ENCODE measurements at regions not wholly inside any gene's neighbourhood (a gene's known extent, or its start where the extent isn't known, plus 50 kb on each side); places are given as distances from the start of the nearest gene placed in this dataset.

GRCh38 chr2:2580341-2580740 lies 249.3 kb upstream of the MYT1L start:
- peak overlapping the region; percentile 30 for H3K27ac Mint-ChIP-seq
- no peaks in the 10 kb centered on the region for H3K36me3 Mint-ChIP-seq
- TF ChIP-seq EZH2 (IDR thresholded peaks at IDR 0.05): no peak
- TF ChIP-seq, protein P1, sequence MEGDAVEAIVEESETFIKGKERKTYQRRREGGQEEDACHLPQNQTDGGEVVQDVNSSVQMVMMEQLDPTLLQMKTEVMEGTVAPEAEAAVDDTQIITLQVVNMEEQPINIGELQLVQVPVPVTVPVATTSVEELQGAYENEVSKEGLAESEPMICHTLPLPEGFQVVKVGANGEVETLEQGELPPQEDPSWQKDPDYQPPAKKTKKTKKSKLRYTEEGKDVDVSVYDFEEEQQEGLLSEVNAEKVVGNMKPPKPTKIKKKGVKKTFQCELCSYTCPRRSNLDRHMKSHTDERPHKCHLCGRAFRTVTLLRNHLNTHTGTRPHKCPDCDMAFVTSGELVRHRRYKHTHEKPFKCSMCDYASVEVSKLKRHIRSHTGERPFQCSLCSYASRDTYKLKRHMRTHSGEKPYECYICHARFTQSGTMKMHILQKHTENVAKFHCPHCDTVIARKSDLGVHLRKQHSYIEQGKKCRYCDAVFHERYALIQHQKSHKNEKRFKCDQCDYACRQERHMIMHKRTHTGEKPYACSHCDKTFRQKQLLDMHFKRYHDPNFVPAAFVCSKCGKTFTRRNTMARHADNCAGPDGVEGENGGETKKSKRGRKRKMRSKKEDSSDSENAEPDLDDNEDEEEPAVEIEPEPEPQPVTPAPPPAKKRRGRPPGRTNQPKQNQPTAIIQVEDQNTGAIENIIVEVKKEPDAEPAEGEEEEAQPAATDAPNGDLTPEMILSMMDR (IDR thresholded peaks at IDR 0.05): no peak
- TF ChIP-seq EZH2phosphoT487 (IDR thresholded peaks at IDR 0.05): no peak
- Histone ChIP-seq H3K9ac (no peak overlapping the region), H3K27ac (no peak overlapping the region), H3K4me2 (no peak overlapping the region), H3K36me3 (no peaks in the 10 kb centered on the region), H3F3A (ENCODE audit: low read depth) (no peaks in the 10 kb centered on the region), H3K27me3 (no peaks in the 10 kb centered on the region), H4K20me1 (ENCODE audit: low read depth) (no peaks in the 10 kb centered on the region), H3K4me3 (no peak overlapping the region), H3K9me3 (ENCODE audit: low read depth) (no peaks in the 10 kb centered on the region), H3K79me2 (ENCODE audit: low read depth) (no peaks in the 10 kb centered on the region), H2AFZ (replicated peaks) (no peak overlapping the region), H3K4me1 (no peaks in the 10 kb centered on the region)
- H3K4me1 Mint-ChIP-seq: peaks cover 5% of the 10 kb centered on the region
- no peak for DNase-seq (ENCODE audit: low spot score)
- H3K4me3 Mint-ChIP-seq: peak overlapping the region; percentile 31
- no peaks in the 10 kb centered on the region for H3K9me3 Mint-ChIP-seq
- H3K27me3 Mint-ChIP-seq (ENCODE audit: insufficient read depth, low read depth): peaks cover 9% of the 10 kb centered on the region

GRCh38 chr2:2579814-2580213 lies 248.7 kb upstream of the MYT1L start:
- H3K9me3 ChIP-seq (ENCODE audit: low read depth): no peaks in the 10 kb centered on the region
- no peak for DNase-seq (ENCODE audit: low spot score)
- no peak overlapping the region for H3K4me3 Mint-ChIP-seq

DNA sequence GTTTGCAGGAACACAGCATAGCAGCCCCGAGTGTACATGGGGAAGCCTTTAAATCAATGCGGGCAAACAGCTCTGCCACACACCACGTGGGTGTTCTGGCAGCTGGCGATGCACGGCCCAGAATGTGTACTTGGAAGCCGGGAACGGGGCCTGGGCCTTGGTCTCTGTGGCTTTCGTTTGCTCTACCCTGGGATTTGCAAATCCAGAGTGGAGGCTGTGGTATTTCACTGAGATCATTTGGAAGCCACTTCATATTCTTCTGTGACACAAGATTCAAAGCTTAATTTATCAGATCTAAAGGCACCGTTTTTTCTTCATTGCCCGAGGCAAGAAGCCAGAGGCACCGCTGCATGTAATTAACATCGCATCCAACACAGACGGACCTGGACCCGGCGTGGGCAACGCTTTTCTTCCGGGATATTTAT lies 246.3 kb upstream of the MYT1L start:
- Mint-ChIP-seq H3K9me3 (no peaks in the 10 kb centered on the region), H3K36me3 (no peaks in the 10 kb centered on the region), H3K4me1 (peaks cover 5% of the 10 kb centered on the region), H3K27me3 (ENCODE audit: insufficient read depth, low read depth) (peaks cover 9% of the 10 kb centered on the region), H3K4me3 (no peak overlapping the region), H3K27ac (no peak overlapping the region)
- no peaks in the 10 kb centered on the region for H4K20me1 ChIP-seq (ENCODE audit: low read depth)
- no peak overlapping the region for H2AFZ ChIP-seq (replicated peaks)
- peaks cover 6% of the 10 kb centered on the region for H3F3A ChIP-seq (ENCODE audit: low read depth)
- H3K27ac ChIP-seq: no peak overlapping the region
- H3K79me2 ChIP-seq (ENCODE audit: low read depth): no peaks in the 10 kb centered on the region
- no peak for DNase-seq (ENCODE audit: low spot score)
- H3K4me3 ChIP-seq: no peak overlapping the region
- no peaks in the 10 kb centered on the region for H3K9me3 ChIP-seq (ENCODE audit: low read depth)
- no peaks in the 10 kb centered on the region for H3K4me1 ChIP-seq
- H3K36me3 ChIP-seq: no peaks in the 10 kb centered on the region
- TF ChIP-seq, protein P1 (IDR thresholded peaks at IDR 0.05): no peak
- TF ChIP-seq EZH2phosphoT487 (IDR thresholded peaks at IDR 0.05) (no peak), EZH2 (IDR thresholded peaks at IDR 0.05) (no peak)
- no peaks in the 10 kb centered on the region for H3K27me3 ChIP-seq
- no peak overlapping the region for H3K9ac ChIP-seq
- H3K4me2 ChIP-seq: no peak overlapping the region

More at GRCh38 chr2:2579814-2580213, 248.7 kb upstream of the MYT1L start:
- H3K4me1 ChIP-seq: no peaks in the 10 kb centered on the region
- H3F3A ChIP-seq (ENCODE audit: low read depth): no peaks in the 10 kb centered on the region
- H2AFZ ChIP-seq (replicated peaks): no peak overlapping the region
- no peaks in the 10 kb centered on the region for H3K79me2 ChIP-seq (ENCODE audit: low read depth)
- no peak overlapping the region for H3K27ac ChIP-seq
- peaks cover 5% of the 10 kb centered on the region for H3K4me1 Mint-ChIP-seq
- peaks cover 9% of the 10 kb centered on the region for H3K27me3 Mint-ChIP-seq (ENCODE audit: insufficient read depth, low read depth)
- no peaks in the 10 kb centered on the region for H3K9me3 Mint-ChIP-seq
- H3K36me3 ChIP-seq: no peaks in the 10 kb centered on the region
- no peaks in the 10 kb centered on the region for H3K27me3 ChIP-seq
- no peaks in the 10 kb centered on the region for H3K36me3 Mint-ChIP-seq
- no peak overlapping the region for H3K9ac ChIP-seq
- H3K4me2 ChIP-seq: no peak overlapping the region
- H3K27ac Mint-ChIP-seq: peak overlapping the region; percentile 6
- TF ChIP-seq EZH2phosphoT487 (IDR thresholded peaks at IDR 0.05) (no peak), EZH2 (IDR thresholded peaks at IDR 0.05) (no peak)
- TF ChIP-seq, protein P1 (IDR thresholded peaks at IDR 0.05): no peak
- H4K20me1 ChIP-seq (ENCODE audit: low read depth): no peaks in the 10 kb centered on the region
- H3K4me3 ChIP-seq: no peak overlapping the region
